Thyroid gland (tissue), 4 donors: ENCODE measurements at regions not wholly inside any gene's neighbourhood (a gene's known extent, or its start where the extent isn't known, plus 50 kb on each side); places are given as distances from the start of the nearest gene placed in this dataset. TPM values are rescaled to one million over a fixed set of nuclear protein-coding genes. Genes with fewer than 3 reads are reported as not detected.

ENCODE experiments used
- DNase-seq, 2 donors: peaks; one replicate each; pipeline ENCODE4 v3.0.0-alpha.2; 2019
- H3K27ac ChIP-seq, 3 donors: fragments of 200-600 bp; sonication (generic); 1 replicate in 2 of 3; 2 replicates in 1 of 3; pipeline ENCODE4 v1.5.1; 2016 to 2019; ENCODE audit warnings: mild to moderate bottlenecking in 1 of 3, moderate library complexity in 1 of 3
- H3K27me3 ChIP-seq: fragments of 200-600 bp; sonication (generic); one replicate; pipeline ENCODE4 v1.5.1; 2019
- H3K36me3 ChIP-seq, 2 donors: fragments of 200-600 bp; sonication (generic); one replicate each; pipeline ENCODE4 v1.5.1; 2016 to 2019
- H3K4me1 ChIP-seq, 2 donors: fragments of 200-600 bp; sonication (generic); one replicate each; pipeline ENCODE4 v1.5.1; 2017 to 2019
- H3K4me3 ChIP-seq, 3 donors: fragments of 200-600 bp; sonication (generic); replicated peaks in 1 of 3; 1 replicate in 2 of 3; 2 replicates in 1 of 3; pipeline ENCODE4 v1.5.1; 2016; ENCODE audit warnings: mild to moderate bottlenecking in 1 of 3
- H3K9me3 ChIP-seq: fragments of 200-600 bp; sonication (generic); one replicate; pipeline ENCODE4 v1.5.1; 2017
- CTCF ChIP-seq, 6 experiments: fragments of 200-600 bp in 3 of 6; fragments of 450-650 bp in 3 of 6; sonication (generic) in 3 of 6; IDR thresholded peaks; one replicate each; pipeline ENCODE4 v1.5.1; 2016 to 2019; ENCODE audit warnings: antibody characterized with exemption in 6 of 6, mild to moderate bottlenecking in 2 of 6, inconsistent platforms in 1 of 6, moderate library complexity in 1 of 6
- WGBS, 2 donors: methylation state at CpG; one replicate each; pipeline ENCODE4 v1.1.5; 2017; 5-methylcytosine and 5-hydroxymethylcytosine counted together
- intact Hi-C: fragments of 100-400 bp; cut with DNase I; formaldehyde crosslinking; loops from one replicate; pipeline ENCODE4 v1.15.1; 2023
- small RNA-seq: library from RNA; depleted of rRNA; stranded (forward); fragments of <200 nt; gene quantifications from one replicate; pipeline ENCODE3, GENCODE V24; 2016

- TF ChIP-seq CTCF (IDR thresholded peaks at IDR 0.05): no peak
- 93 to 94% methylated on average over 10 of the region's 10 CpGs for WGBS, 2 donors
- no peak overlapping the region for H3K4me3 ChIP-seq
- H3K4me1 ChIP-seq: no peaks in the 10 kb centered on the region
- intact Hi-C loops: no loop called here
- H3K27me3 ChIP-seq: no peaks in the 10 kb centered on the region
- H3K36me3 ChIP-seq: no peaks in the 10 kb centered on the region
- no peaks in the 10 kb centered on the region for H3K9me3 ChIP-seq
- no peak for DNase-seq
- no peak overlapping the region for H3K27ac ChIP-seq
Measured at GRCh38 chr2:44118257-44118656, 50.4 kb upstream of the PPM1B start.

Small RNA genes lying in the stretch of these regions (small RNA-seq; reads per million reads assigned to genes)
- not detected for gene AC019129.1
